ENCODE measurements at regions not wholly inside any gene's neighbourhood (a gene's known extent, or its start where the extent isn't known, plus 50 kb on each side); places are given as distances from the start of the nearest gene placed in this dataset.
"Not testable (repeated sequence)": the region's sequence is repeated elsewhere in the genome, so short reads cannot be mapped to it uniquely, and the experiment has no call there.

DNA sequence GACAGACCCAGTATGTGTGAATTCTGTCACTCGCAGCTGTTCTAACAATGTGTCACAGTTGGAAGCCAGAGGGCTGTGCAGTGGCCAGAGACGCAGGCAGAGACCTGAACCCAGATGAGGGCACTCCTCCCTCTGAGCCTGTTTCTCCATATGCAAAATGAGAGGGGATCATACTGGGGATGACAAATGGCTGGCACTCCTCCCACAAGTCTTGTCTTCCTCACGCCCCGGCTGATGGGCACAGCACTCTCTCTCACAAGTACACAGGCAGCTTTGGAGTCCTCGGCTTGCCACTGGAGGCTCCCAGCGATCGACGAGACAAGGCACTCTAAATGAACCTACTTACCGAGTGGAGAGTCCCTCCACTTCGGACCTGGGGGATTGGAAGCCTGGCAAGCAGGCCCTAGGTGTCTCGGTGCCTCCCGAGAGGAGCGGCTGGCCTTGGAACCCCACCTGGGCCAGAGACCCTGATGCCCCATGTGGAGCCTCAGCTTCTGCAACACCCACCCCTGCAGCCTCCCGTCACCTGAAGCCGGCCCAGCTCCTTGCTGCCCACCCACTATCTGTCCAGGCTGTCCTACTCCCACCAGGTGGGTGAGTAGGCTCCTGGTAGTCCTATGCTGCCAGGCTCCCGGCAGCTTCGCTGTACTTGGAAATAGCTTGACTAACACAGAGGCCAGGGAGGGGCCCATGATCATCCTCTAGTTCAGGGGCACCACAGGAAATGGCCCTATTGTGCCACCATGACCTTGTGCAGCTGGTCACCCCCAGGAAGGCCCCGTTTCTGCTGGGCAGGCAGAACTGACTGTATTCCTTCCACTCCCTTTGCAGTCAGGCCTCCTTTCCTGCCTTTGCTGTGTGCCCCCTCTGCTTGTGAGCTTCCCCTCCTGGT lies 65.0 kb upstream of the IQSEC1 start:
- Mint-ChIP-seq H3K36me3 (no peaks in the 10 kb centered on the region), H3K27me3 (peaks cover 28 to 78% (median 47%) of the 10 kb centered on the region in 3 donors), H3K9me3 (peaks cover 0 to 1% (median 0%) of the 10 kb centered on the region in 7 donors), H3K4me1 (peaks cover 0 to 10% (median 2%) of the 10 kb centered on the region in 3 donors), H3K4me3 (no peak overlapping the region), H3K27ac (peak overlapping the region in 1 of 6 donors; percentile 67)
- ATAC-seq (ENCODE audit: low read depth in 2 of 2) (no peak), DNase-seq (no peak)

DNA sequence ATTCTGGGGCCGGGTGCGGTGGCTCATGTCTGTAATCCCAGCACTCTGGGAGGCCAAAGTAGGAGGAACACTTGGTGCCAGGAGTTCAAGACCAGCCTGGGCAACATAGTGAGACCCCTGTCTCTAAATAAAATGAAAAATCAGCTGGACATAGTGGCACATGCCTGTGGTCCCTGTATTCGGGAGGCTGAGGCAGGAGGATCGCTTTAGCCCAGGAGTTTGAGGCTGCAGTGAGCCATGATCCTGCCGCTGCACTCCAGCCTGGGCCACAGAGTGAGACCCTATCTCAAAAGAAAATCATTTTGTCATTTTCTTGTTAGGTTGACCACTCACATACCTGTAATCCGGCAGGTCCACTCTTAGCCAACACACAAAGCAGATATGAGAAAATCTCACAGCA lies 63.6 kb upstream of the IQSEC1 start:
- H3K27me3 Mint-ChIP-seq, result peaks cover 20 to 75% (median 41%) of the 10 kb centered on the region in 3 donors
- H3K4me3 Mint-ChIP-seq; H3K36me3 Mint-ChIP-seq; H3K4me1 Mint-ChIP-seq; DNase-seq; H3K27ac Mint-ChIP-seq; ATAC-seq (ENCODE audit: low read depth in 2 of 2); H3K9me3 Mint-ChIP-seq: not testable (repeated sequence)

DNA sequence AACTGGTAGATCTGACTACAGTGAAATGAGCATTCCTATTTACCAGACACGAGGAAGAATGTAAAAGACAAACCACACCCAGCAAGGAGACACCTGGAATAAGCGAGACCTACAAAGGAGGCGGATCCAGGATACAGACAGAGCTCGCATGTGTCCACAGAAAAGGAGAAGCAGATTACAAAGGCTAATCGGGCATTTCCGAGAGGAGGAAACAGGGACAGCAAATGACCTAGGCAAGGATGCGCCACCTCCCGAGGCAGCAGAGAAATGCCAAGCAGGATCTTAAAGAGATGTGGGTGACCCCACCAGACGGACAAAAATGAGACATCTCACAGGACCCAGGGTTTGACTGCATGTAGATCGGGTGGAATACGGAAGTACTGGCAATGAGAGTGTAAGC lies 63.2 kb upstream of the IQSEC1 start:
- no peak for DNase-seq
- Mint-ChIP-seq H3K4me1 (peaks cover 0 to 5% (median 2%) of the 10 kb centered on the region in 3 donors), H3K9me3 (no peaks in the 10 kb centered on the region), H3K4me3 (no peak overlapping the region), H3K27ac (no peak overlapping the region), H3K36me3 (no peaks in the 10 kb centered on the region), H3K27me3 (peaks cover 19 to 70% (median 37%) of the 10 kb centered on the region in 3 donors)
- ATAC-seq (ENCODE audit: low read depth in 2 of 2), result no peak

DNA sequence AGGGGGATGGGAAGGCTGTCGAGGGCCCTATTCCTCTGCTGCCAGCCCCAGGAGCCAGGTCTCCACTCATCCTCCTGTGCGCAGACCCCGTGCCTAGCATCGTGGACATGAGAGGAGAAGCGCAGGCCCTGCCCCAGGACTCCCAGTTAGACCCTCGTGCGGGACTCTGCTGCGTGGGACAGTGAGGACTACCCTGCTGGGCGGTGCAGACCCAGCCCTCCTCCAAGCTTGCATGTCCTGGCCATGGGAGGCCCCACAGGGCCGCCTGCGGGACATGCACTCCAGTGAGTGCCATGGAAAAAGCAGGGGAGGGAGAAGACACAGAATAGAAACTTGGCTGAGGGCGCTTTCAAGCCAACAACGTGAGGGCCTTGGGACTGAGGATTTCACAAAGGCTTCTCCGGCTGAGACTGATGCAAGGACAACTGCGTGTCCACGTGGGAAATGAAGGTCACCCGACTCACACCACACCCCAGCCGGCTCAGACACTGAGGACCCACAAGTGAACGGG lies 62.6 kb upstream of the IQSEC1 start:
- Mint-ChIP-seq H3K4me3 (no peak overlapping the region), H3K27ac (no peak overlapping the region), H3K9me3 (no peaks in the 10 kb centered on the region), H3K27me3 (peaks cover 15 to 67% (median 31%) of the 10 kb centered on the region in 3 donors), H3K4me1 (peaks cover 0 to 5% (median 2%) of the 10 kb centered on the region in 3 donors), H3K36me3 (no peaks in the 10 kb centered on the region)
- no peak for ATAC-seq (ENCODE audit: low read depth in 2 of 2)
- no peak for DNase-seq

DNA sequence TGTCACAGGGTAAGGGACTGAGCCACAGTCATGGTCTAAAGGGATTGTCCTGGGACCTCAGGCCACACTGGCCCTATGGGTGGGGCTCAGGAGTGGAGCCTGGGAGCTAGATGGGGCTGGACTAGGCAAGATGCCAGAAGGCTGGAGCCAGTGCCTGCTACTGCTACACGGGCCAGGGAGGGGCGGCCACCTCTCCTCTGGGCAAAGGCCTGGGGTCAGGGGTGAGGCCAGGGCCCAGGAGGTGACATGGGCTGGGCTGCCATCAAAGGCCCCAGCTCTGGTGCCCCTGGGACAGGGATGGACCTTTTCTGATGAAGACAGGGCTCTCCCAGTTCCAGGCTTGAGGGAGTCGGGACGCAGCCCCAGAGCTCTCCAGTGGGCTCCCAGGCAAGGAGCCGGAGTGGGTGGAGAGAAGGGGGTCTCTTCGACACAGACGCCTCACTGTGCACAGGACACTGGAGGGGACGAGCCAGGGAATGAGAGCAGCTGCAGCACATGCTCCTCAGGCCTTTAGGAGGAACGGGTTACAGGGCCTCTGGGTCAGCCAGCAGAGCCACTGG lies 62.1 kb upstream of the IQSEC1 start:
- no peak for ATAC-seq (ENCODE audit: low read depth in 2 of 2)
- Mint-ChIP-seq H3K4me1 (peaks cover 0 to 5% (median 3%) of the 10 kb centered on the region in 3 donors), H3K27ac (no peak overlapping the region), H3K27me3 (peaks cover 15 to 66% (median 26%) of the 10 kb centered on the region in 3 donors), H3K36me3 (no peaks in the 10 kb centered on the region), H3K4me3 (no peak overlapping the region), H3K9me3 (no peaks in the 10 kb centered on the region)
- DNase-seq, result no peak

DNA sequence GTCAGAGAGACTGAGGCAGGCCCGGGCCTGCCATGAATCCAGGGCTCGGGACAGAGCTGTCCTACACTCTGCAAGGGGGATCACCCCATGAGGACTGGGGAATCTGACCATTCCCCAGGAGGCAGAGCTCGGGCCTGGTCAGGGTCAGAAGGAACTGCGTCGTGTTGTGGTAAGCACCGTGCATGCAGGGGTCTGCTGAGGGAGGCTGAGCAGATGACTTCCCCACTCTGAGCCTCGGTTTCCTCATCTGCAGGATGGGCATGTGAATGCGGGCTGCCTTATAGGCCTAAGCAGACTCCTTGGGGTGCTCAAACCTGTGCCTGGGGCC lies 61.6 kb upstream of the IQSEC1 start:
- no peak for DNase-seq
- H3K36me3 Mint-ChIP-seq, result no peaks in the 10 kb centered on the region
- peaks cover 0 to 3% (median 2%) of the 10 kb centered on the region in 3 donors for H3K4me1 Mint-ChIP-seq
- no peak overlapping the region for H3K4me3 Mint-ChIP-seq
- no peaks in the 10 kb centered on the region for H3K9me3 Mint-ChIP-seq
- peaks cover 15 to 61% (median 21%) of the 10 kb centered on the region in 3 donors for H3K27me3 Mint-ChIP-seq
- H3K27ac Mint-ChIP-seq, result peak overlapping the region in 1 of 6 donors; percentile 44
- no peak for ATAC-seq (ENCODE audit: low read depth in 2 of 2)

DNA sequence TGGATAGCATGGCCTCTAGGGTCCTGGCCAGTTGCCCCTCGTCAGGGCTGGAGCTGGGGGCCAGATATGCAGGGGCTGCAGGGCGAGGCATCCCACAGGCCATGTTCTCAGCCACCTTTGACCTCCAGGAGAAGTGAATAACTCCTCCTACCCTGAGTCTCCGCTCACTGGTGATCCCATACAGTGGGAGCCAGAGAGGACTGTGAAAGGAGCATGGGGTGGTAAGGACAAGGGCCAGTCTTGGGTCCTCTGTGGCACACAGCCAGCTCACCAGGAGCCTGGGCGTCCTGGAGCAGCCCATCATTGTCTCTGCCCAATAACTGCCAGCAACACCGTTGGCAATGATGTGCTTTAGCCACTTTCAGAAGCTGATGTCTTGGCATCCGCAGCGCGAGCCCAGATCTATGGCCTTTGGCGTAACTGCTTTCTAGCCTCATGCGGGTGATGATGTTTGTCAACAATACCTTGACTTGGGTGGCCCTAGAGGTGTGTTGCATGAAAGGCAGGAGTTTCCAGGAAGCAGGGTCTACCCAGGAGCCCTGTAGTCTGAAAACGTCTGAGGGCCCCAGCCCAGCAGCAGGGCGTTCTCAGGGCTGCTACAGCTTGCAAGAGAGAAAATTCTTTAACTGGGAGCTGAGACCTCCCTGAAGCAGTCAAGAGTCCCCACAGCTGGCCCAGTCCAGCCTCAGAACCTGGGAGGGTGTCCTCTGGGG lies 61.1 kb upstream of the IQSEC1 start:
- Mint-ChIP-seq H3K4me3 (no peak overlapping the region), H3K4me1 (peaks cover 0 to 3% (median 0%) of the 10 kb centered on the region in 3 donors), H3K36me3 (no peaks in the 10 kb centered on the region), H3K27ac (peak overlapping the region in 2 of 6 donors; percentile 15 to 44), H3K27me3 (peaks cover 13 to 56% (median 17%) of the 10 kb centered on the region in 3 donors), H3K9me3 (no peaks in the 10 kb centered on the region)
- no peak for DNase-seq
- no peak for ATAC-seq (ENCODE audit: low read depth in 2 of 2)

DNA sequence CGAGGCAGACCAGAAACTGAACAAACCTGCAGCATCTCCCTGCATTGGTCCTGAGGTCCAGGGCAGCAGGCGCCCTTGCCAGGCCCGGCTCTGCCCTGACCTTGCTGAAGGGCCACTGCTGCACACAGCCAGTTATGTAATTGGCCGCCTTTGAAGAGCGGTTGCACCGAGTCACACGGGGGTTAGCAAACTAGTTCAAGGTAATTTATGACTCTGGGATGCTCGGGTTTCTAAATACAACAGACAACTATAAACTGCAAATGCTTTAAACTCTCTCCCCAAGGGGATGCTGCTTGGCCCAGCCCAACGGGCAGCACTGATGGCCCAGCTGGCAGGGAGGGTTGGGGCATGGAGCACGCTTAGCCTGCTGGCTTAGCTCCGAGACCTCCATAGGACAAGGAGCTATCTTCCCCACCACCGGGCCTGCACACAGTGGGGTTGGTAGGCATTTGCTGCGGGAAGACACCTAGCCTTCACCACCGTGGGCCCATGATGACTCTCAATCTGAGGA lies 60.3 kb upstream of the IQSEC1 start:
- ATAC-seq (ENCODE audit: low read depth in 2 of 2), result no peak
- no peak for DNase-seq
- Mint-ChIP-seq H3K27me3 (peaks cover 10 to 48% (median 17%) of the 10 kb centered on the region in 3 donors), H3K36me3 (no peaks in the 10 kb centered on the region), H3K9me3 (no peaks in the 10 kb centered on the region), H3K27ac (peak overlapping the region in 1 of 6 donors; percentile 72), H3K4me1 (peaks cover 0 to 3% (median 0%) of the 10 kb centered on the region in 3 donors), H3K4me3 (no peak overlapping the region)

DNA sequence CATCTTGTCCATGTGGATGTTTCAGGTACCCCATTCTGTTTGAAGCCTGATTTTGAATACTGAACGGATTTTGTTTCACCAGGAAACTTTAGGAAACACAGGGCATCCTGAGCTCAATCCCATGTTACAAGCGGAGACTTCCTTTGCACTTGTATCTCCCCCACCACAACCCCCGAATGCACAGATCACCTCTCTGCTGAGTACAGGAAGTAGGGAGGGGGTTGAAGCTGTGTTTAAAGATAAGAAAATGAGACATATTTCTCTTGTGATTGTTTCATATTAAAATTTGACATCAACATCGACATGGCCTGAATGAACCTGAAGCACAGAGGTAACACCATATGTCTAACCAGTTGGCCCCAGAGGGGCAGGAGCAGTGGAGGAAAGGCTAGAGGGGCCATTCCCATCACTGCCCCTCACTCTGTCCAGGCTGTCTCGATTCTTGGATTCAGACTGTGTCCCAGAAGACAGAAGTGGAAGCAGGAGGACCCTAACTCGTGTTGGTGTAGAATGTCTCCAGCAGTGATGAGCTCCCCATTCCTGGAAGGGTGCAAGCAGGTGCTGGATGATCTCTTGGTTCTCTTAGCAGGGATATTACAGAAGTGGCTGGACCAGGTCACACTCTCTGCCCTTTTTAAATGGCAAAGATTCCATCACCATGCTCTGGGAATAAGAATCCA lies 59.6 kb upstream of the IQSEC1 start:
- Mint-ChIP-seq H3K4me3 (no peak overlapping the region), H3K9me3 (no peaks in the 10 kb centered on the region), H3K36me3 (no peaks in the 10 kb centered on the region), H3K27me3 (peaks cover 10 to 47% (median 17%) of the 10 kb centered on the region in 3 donors), H3K27ac (peak overlapping the region in 1 of 6 donors; percentile 72), H3K4me1 (peaks cover 0 to 3% (median 0%) of the 10 kb centered on the region in 3 donors)
- ATAC-seq (ENCODE audit: low read depth in 2 of 2), result no peak
- no peak for DNase-seq

DNA sequence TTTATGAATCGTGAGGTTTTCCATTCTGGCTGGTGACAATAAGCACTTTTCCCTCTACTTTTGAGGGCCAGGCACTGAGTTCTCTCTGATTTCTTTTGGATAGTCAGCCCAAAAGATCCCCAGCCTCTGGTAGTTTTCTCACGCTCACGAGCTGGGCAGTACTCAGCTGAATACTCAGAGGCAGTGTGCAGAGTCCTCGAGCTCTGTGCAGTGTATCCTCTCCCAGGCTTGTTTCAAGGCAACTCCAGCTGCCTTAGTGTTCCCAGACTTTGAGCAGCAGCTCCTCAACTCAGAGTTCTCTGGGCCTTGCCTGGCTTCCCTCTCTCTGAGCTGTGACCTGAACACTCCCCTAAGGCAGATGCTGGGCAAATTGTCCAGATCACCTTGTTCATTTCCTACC lies 59.1 kb upstream of the IQSEC1 start:
- H3K27me3 Mint-ChIP-seq, result peaks cover 8 to 44% (median 17%) of the 10 kb centered on the region in 3 donors
- DNase-seq (no peak), ATAC-seq (ENCODE audit: low read depth in 2 of 2) (no peak)
- no peak overlapping the region for H3K4me3 Mint-ChIP-seq
- H3K27ac Mint-ChIP-seq, result no peak overlapping the region
- H3K4me1 Mint-ChIP-seq, result peaks cover 0 to 3% (median 0%) of the 10 kb centered on the region in 3 donors
- no peaks in the 10 kb centered on the region for H3K36me3 Mint-ChIP-seq
- no peaks in the 10 kb centered on the region for H3K9me3 Mint-ChIP-seq

DNA sequence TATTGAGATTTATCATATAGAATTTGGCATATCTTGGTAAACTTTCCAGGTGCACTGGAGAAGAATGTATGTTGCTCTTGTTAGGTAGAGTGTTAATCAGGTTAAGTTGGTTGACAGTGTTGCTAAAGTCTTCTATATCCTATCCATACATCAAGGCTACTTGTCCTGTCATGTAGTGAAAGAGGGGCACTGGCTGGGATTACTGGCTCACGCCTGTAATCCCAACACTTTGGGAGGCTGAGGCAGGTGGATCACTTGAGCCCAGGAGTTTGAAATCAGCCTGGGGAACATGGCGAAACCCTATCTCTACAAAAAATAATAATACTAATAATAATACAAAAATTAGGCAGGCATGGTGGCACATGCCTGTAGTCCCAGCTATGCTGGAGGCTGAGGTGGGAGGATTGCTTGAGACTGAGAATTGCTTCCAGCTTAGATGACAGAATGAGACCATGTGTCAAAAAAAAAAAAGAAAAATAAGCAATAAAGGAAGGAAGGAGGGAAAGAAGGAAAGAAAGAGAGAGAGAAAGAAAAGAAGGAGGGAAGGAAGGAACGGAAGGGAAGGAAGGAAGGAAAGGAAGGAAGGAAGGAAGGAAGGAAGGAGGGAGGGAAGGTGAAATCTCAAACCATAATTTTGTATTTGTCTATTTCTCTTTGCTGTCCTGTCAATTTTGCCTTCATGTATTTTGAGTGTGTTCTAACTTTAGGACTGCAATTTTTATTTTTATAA lies 57.4 kb upstream of the IQSEC1 start:
- Mint-ChIP-seq H3K4me1 (peaks cover 0 to 3% (median 0%) of the 10 kb centered on the region in 3 donors), H3K9me3 (no peaks in the 10 kb centered on the region), H3K27me3 (peaks cover 0 to 33% (median 17%) of the 10 kb centered on the region in 3 donors), H3K27ac (peak overlapping the region in 1 of 6 donors; percentile 11), H3K36me3 (no peaks in the 10 kb centered on the region), H3K4me3 (no peak overlapping the region)
- ATAC-seq (ENCODE audit: low read depth in 2 of 2), result no peak
- no peak for DNase-seq

All from naive B cell (primary cell).